ENCODE measurements at regions not wholly inside any gene's neighbourhood (a gene's known extent, or its start where the extent isn't known, plus 50 kb on each side); places are given as distances from the start of the nearest gene placed in this dataset.

DNA sequence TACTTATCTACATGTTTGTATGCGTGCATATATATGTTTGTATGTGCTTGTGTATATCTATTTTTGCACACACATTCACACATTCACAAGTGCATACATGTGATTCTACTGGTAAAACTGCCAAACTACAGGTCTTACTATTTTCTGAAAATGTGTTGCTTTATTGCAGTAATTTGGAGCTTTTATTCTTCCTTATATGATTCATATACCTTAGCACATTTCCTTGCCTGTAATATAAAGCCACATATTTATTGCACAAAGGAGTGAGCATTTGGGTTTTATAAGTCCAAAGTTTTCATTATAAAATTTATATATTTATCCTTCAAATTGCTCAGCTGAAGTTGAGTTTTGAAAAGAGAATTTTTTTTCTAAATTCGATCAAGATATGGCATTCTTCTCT is 1120.4 kb upstream of the PCDH9 start:
- TF ChIP-seq CHD2 (IDR thresholded peaks at IDR 0.05; ENCODE audit: borderline replicate concordance, low read depth, low read length) (no peak), RFX5 (IDR thresholded peaks at IDR 0.05; ENCODE audit: low read depth, low read length) (no peak)
